GM23338 (cell line): ENCODE measurements at regions not wholly inside any gene's neighbourhood (a gene's known extent, or its start where the extent isn't known, plus 50 kb on each side); places are given as distances from the start of the nearest gene placed in this dataset.

ENCODE experiments used
- ATAC-seq: fragments of 200-7000 bp; cut with Tn5 transposase; 3 replicates; pipeline ENCODE4 v1.9.1; 2020
- DNase-seq: peaks from one replicate; pipeline ENCODE4 v3.0.0-alpha.2; 2015; ENCODE audit warnings: low spot score
- H2AFZ ChIP-seq: fragments of 200-600 bp; sonication (generic); 2 replicates; pipeline ENCODE4 v1.8.0; 2016; ENCODE audit warnings: antibody characterized with exemption, mild to moderate bottlenecking, moderate library complexity
- H3F3A ChIP-seq: fragments of 200-600 bp; sonication (generic); replicated peaks from 2 replicates; pipeline ENCODE4 v1.8.0; 2017; ENCODE audit warnings: antibody characterized with exemption, mixed run types, low read depth
- H3K27ac ChIP-seq: fragments of 200-600 bp; sonication (generic); 2 replicates; pipeline ENCODE4 v1.6.1; 2016; ENCODE audit warnings: low read depth
- H3K27me3 ChIP-seq: fragments of 200-600 bp; sonication (generic); 2 replicates; pipeline ENCODE4 v1.8.0; 2016; ENCODE audit warnings: mild to moderate bottlenecking, mixed run types, moderate library complexity; ENCODE audit not compliant: insufficient read depth
- H3K36me3 ChIP-seq: fragments of 200-600 bp; sonication (generic); 2 replicates; pipeline ENCODE4 v1.8.0; 2016; ENCODE audit warnings: mild to moderate bottlenecking; ENCODE audit not compliant: insufficient read depth
- H3K4me1 ChIP-seq: fragments of 200-600 bp; sonication (generic); 2 replicates; pipeline ENCODE4 v1.8.0; 2016; ENCODE audit warnings: mild to moderate bottlenecking, moderate library complexity; ENCODE audit not compliant: insufficient read depth
- H3K4me2 ChIP-seq: fragments of 200-600 bp; sonication (generic); 2 replicates; pipeline ENCODE4 v1.7.1; 2017; ENCODE audit warnings: mixed run types
- H3K4me3 ChIP-seq: fragments of 200-600 bp; sonication (generic); 2 replicates; pipeline ENCODE4 v1.6.1; 2016; ENCODE audit warnings: mixed run types
- H3K79me2 ChIP-seq: fragments of 200-600 bp; sonication (generic); replicated peaks from 2 replicates; pipeline ENCODE4 v1.8.0; 2017; ENCODE audit warnings: mild to moderate bottlenecking; ENCODE audit not compliant: insufficient read depth
- H3K9me2 ChIP-seq: fragments of 200-600 bp; sonication (generic); 2 replicates; pipeline ENCODE4 v1.8.0; 2017; ENCODE audit not compliant: insufficient read depth
- H4K20me1 ChIP-seq: fragments of 200-600 bp; sonication (generic); replicated peaks from 2 replicates; pipeline ENCODE4 v1.8.0; 2017; ENCODE audit warnings: mild to moderate bottlenecking; ENCODE audit not compliant: insufficient read depth
- H3K27ac Mint-ChIP-seq: 2 replicates; pipeline ENCODE4 v1.8.0; 2020; ENCODE audit warnings: inconsistent platforms, mild to moderate bottlenecking, moderate library complexity, mixed read lengths
- H3K27me3 Mint-ChIP-seq: 3 replicates; pipeline ENCODE4 v1.8.0; 2022; ENCODE audit warnings: low read depth, mild to moderate bottlenecking, moderate library complexity, mixed read lengths, inconsistent platforms; ENCODE audit not compliant: insufficient read depth, poor library complexity
- H3K36me3 Mint-ChIP-seq: 3 replicates; pipeline ENCODE4 v1.8.0; 2021; ENCODE audit warnings: low read depth, mild to moderate bottlenecking, inconsistent platforms, moderate library complexity, mixed read lengths
- H3K4me1 Mint-ChIP-seq: 3 replicates; pipeline ENCODE4 v1.8.0; 2020; ENCODE audit warnings: mild to moderate bottlenecking, inconsistent platforms, mixed read lengths
- H3K4me3 Mint-ChIP-seq: 3 replicates; pipeline ENCODE4 v1.8.0; 2021; ENCODE audit warnings: moderate library complexity, mild to moderate bottlenecking, inconsistent platforms, mixed read lengths
- H3K9me3 Mint-ChIP-seq: 3 replicates; pipeline ENCODE4 v1.8.0; 2020; ENCODE audit warnings: moderate library complexity, mild to moderate bottlenecking, inconsistent platforms, mixed read lengths
- EZH2 ChIP-seq: fragments of 200-600 bp; sonication (generic); IDR thresholded peaks from one replicate; pipeline ENCODE4 v1.8.0; 2017; ENCODE audit warnings: antibody characterized with exemption, mild to moderate bottlenecking, low read depth; ENCODE audit not compliant: unreplicated experiment
- JUNB ChIP-seq: IDR thresholded peaks from one replicate; pipeline ENCODE4 v1.6.1; 2016; ENCODE audit warnings: antibody characterized with exemption; ENCODE audit not compliant: unreplicated experiment
- NANOG ChIP-seq: IDR thresholded peaks from 2 replicates; pipeline ENCODE4 v1.6.1; 2016; ENCODE audit warnings: antibody characterized with exemption, borderline replicate concordance
- ZNF114 ChIP-seq: fragments of 250-450 bp; sonication (Bioruptor Pico); IDR thresholded peaks from 2 replicates; pipeline ENCODE4 v1.5.0; 2020; ENCODE audit warnings: mild to moderate bottlenecking, moderate library complexity
- TF ChIP-seq, protein P1 (sequence below): IDR thresholded peaks from one replicate; pipeline ENCODE4 v1.6.1; 2018; ENCODE audit warnings: antibody characterized with exemption; ENCODE audit not compliant: unreplicated experiment
- TF ChIP-seq, protein P2 (sequence below): IDR thresholded peaks from 2 replicates; pipeline ENCODE4 v1.6.1; 2016; ENCODE audit warnings: antibody characterized with exemption
- TF ChIP-seq, protein P3 (sequence below): fragments of 250-450 bp; sonication (Bioruptor Pico); IDR thresholded peaks from 2 replicates; pipeline ENCODE4 v1.5.0; 2020; ENCODE audit warnings: mild to moderate bottlenecking, moderate library complexity

DNA sequence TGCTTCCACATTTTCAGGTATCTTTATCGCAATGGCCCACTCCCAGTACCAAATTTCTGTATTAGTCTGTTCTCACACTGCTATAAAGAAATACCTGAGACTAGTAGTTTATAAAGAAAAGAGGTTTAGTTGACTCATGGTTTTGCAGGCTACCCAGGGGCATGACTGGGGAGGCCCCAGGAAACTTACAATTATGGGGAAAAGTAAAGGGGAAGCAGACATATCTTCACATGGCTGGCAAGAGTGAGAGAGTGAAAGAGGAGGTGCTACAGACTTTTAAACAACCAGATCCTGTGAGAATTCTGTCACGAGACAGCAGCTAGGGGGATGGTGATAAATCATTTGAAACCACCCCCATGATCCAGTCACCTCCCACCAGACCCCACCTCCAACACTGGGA is 238.2 kb upstream of the DMAC1 start (continued):
- TF ChIP-seq, protein P1, sequence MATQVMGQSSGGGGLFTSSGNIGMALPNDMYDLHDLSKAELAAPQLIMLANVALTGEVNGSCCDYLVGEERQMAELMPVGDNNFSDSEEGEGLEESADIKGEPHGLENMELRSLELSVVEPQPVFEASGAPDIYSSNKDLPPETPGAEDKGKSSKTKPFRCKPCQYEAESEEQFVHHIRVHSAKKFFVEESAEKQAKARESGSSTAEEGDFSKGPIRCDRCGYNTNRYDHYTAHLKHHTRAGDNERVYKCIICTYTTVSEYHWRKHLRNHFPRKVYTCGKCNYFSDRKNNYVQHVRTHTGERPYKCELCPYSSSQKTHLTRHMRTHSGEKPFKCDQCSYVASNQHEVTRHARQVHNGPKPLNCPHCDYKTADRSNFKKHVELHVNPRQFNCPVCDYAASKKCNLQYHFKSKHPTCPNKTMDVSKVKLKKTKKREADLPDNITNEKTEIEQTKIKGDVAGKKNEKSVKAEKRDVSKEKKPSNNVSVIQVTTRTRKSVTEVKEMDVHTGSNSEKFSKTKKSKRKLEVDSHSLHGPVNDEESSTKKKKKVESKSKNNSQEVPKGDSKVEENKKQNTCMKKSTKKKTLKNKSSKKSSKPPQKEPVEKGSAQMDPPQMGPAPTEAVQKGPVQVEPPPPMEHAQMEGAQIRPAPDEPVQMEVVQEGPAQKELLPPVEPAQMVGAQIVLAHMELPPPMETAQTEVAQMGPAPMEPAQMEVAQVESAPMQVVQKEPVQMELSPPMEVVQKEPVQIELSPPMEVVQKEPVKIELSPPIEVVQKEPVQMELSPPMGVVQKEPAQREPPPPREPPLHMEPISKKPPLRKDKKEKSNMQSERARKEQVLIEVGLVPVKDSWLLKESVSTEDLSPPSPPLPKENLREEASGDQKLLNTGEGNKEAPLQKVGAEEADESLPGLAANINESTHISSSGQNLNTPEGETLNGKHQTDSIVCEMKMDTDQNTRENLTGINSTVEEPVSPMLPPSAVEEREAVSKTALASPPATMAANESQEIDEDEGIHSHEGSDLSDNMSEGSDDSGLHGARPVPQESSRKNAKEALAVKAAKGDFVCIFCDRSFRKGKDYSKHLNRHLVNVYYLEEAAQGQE: no peak

DNA sequence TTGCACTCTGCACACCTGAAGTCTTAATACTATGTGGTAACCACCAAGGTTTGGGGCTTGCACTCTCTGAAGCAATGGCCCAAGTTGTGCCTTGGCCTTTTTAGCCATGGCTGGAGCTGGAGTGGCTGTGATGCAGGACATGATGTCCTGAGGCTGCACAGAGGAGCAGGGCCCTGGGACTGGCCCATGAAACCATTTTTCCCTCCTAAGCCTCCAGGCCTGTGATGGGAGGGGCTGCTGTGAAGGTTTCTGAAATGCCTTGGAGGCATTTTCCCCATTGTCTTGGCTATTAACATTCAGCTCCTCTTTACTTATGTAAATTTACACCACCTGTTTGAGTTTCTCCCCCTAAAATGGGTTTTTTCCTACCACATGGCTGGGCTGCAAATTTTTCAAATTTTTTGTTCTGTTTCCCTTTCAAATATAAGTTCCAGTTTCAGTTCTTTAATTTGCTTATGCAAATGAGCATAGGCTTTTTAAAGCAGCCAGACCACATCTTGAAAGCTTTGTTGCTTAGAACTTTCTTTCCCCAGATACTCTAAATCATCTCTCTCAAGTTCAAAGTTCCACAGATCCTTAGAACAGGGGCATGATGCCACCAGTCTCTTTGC is 237.4 kb upstream of the DMAC1 start:
- H4K20me1 ChIP-seq: no peaks in the 10 kb centered on the region
- H3K4me2 ChIP-seq: no peak overlapping the region
- TF ChIP-seq NANOG: no peak
- TF ChIP-seq ZNF114 (CRISPR knock-in tag): no peak
- TF ChIP-seq JUNB: no peak
- TF ChIP-seq, protein P2, sequence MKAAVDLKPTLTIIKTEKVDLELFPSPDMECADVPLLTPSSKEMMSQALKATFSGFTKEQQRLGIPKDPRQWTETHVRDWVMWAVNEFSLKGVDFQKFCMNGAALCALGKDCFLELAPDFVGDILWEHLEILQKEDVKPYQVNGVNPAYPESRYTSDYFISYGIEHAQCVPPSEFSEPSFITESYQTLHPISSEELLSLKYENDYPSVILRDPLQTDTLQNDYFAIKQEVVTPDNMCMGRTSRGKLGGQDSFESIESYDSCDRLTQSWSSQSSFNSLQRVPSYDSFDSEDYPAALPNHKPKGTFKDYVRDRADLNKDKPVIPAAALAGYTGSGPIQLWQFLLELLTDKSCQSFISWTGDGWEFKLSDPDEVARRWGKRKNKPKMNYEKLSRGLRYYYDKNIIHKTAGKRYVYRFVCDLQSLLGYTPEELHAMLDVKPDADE: no peak
- TF ChIP-seq, protein P3, sequence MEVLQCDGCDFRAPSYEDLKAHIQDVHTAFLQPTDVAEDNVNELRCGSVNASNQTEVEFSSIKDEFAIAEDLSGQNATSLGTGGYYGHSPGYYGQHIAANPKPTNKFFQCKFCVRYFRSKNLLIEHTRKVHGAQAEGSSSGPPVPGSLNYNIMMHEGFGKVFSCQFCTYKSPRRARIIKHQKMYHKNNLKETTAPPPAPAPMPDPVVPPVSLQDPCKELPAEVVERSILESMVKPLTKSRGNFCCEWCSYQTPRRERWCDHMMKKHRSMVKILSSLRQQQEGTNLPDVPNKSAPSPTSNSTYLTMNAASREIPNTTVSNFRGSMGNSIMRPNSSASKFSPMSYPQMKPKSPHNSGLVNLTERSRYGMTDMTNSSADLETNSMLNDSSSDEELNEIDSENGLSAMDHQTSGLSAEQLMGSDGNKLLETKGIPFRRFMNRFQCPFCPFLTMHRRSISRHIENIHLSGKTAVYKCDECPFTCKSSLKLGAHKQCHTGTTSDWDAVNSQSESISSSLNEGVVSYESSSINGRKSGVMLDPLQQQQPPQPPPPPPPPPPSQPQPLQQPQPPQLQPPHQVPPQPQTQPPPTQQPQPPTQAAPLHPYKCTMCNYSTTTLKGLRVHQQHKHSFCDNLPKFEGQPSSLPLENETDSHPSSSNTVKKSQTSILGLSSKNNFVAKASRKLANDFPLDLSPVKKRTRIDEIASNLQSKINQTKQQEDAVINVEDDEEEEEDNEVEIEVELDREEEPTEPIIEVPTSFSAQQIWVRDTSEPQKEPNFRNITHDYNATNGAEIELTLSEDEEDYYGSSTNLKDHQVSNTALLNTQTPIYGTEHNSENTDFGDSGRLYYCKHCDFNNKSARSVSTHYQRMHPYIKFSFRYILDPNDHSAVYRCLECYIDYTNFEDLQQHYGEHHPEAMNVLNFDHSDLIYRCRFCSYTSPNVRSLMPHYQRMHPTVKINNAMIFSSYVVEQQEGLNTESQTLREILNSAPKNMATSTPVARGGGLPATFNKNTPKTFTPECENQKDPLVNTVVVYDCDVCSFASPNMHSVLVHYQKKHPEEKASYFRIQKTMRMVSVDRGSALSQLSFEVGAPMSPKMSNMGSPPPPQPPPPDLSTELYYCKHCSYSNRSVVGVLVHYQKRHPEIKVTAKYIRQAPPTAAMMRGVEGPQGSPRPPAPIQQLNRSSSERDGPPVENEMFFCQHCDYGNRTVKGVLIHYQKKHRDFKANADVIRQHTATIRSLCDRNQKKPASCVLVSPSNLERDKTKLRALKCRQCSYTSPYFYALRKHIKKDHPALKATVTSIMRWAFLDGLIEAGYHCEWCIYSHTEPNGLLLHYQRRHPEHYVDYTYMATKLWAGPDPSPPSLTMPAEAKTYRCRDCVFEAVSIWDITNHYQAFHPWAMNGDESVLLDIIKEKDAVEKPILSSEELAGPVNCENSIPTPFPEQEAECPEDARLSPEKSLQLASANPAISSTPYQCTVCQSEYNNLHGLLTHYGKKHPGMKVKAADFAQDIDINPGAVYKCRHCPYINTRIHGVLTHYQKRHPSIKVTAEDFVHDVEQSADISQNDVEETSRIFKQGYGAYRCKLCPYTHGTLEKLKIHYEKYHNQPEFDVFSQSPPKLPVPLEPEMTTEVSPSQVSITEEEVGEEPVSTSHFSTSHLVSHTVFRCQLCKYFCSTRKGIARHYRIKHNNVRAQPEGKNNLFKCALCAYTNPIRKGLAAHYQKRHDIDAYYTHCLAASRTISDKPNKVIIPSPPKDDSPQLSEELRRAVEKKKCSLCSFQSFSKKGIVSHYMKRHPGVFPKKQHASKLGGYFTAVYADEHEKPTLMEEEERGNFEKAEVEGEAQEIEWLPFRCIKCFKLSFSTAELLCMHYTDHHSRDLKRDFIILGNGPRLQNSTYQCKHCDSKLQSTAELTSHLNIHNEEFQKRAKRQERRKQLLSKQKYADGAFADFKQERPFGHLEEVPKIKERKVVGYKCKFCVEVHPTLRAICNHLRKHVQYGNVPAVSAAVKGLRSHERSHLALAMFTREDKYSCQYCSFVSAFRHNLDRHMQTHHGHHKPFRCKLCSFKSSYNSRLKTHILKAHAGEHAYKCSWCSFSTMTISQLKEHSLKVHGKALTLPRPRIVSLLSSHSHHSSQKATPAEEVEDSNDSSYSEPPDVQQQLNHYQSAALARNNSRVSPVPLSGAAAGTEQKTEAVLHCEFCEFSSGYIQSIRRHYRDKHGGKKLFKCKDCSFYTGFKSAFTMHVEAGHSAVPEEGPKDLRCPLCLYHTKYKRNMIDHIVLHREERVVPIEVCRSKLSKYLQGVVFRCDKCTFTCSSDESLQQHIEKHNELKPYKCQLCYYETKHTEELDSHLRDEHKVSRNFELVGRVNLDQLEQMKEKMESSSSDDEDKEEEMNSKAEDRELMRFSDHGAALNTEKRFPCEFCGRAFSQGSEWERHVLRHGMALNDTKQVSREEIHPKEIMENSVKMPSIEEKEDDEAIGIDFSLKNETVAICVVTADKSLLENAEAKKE (CRISPR knock-in tag): no peak
- TF ChIP-seq EZH2: no peak
- no peaks in the 10 kb centered on the region for H3K36me3 ChIP-seq
- Mint-ChIP-seq H3K27ac (no peak overlapping the region), H3K27me3 (no peaks in the 10 kb centered on the region), H3K4me1 (no peaks in the 10 kb centered on the region), H3K36me3 (peaks cover 17% of the 10 kb centered on the region), H3K4me3 (no peak overlapping the region), H3K9me3 (peaks cover 49% of the 10 kb centered on the region)
- DNase-seq: no peak
- no peaks in the 10 kb centered on the region for H3K4me1 ChIP-seq
- H3K9me2 ChIP-seq: no peaks in the 10 kb centered on the region; the same call in 1 of the 2 replicates
- H3K79me2 ChIP-seq: no peaks in the 10 kb centered on the region
- ATAC-seq: no peak
- H3K27me3 ChIP-seq: no peaks in the 10 kb centered on the region
- H3F3A ChIP-seq: no peaks in the 10 kb centered on the region
- H3K4me3 ChIP-seq: no peak overlapping the region
- no peak overlapping the region for H2AFZ ChIP-seq
- no peak overlapping the region for H3K27ac ChIP-seq
